Prostate gland (tissue), 2 donors: ENCODE measurements at regions not wholly inside any gene's neighbourhood (a gene's known extent, or its start where the extent isn't known, plus 50 kb on each side); places are given as distances from the start of the nearest gene placed in this dataset.

Experiments used
- CTCF ChIP-seq, 4 experiments: fragments of 200-600 bp in 2 of 4; fragments of 450-650 bp in 2 of 4; sonication (generic) in 2 of 4; IDR thresholded peaks; 1 replicate in 3 of 4; 2 replicates in 1 of 4; pipeline ENCODE4 v1.5.1; 2016 to 2019; ENCODE audit warnings: antibody characterized with exemption in 4 of 4, mild to moderate bottlenecking in 2 of 4, moderate library complexity in 2 of 4
- POLR2AphosphoS5 ChIP-seq: sonication (generic); formaldehyde crosslinking; IDR thresholded peaks from one replicate; pipeline ENCODE4 v1.6.1; 2017; ENCODE audit warnings: antibody characterized with exemption

GRCh38 chr9:78563269-78563668 is 266.3 kb downstream of the PSAT1 start:
- TF ChIP-seq POLR2AphosphoS5 (no peak), CTCF (IDR thresholded peaks at IDR 0.05) (no peak)
